HepG2 (cell line): ENCODE measurements at regions not wholly inside any gene's neighbourhood (a gene's known extent, or its start where the extent isn't known, plus 50 kb on each side); places are given as distances from the start of the nearest gene placed in this dataset.

ENCODE experiments used
- ATAC-seq: fragments of 200-7000 bp; cut with Tn5 transposase; 3 replicates; pipeline ENCODE4 v1.9.1; 2020; ENCODE audit warnings: mild to moderate bottlenecking, moderate library complexity
- BruUV-seq: library from RNA; stranded (reverse); fragments of 400-500 nt; replicated peaks from 2 replicates; lab custom pipeline; 2021; lab: Mats Ljungman, UMichigan
- CTCF ChIA-PET: fragments of 300-600 bp; formaldehyde crosslinking; extraction: SDS; loops from one replicate; lab custom pipeline; 2021; ENCODE audit warnings: low total read pairs, inconsistent platforms, low intra/inter-chr PET ratio; lab: Yijun Ruan, JAX
- POLR2A ChIA-PET: fragments of 350-600 bp; sonication (Branson Sonifier 250); formaldehyde crosslinking; loops from one replicate; lab custom pipeline; 2020; ENCODE audit warnings: antibody characterized with exemption, inconsistent platforms; lab: Yijun Ruan, JAX
- DNase-seq: peaks from one replicate; pipeline ENCODE4 v3.0.0-alpha.2; 2015; ENCODE audit warnings: low spot score
- FAIRE-seq: peaks from 3 replicates; lab custom pipeline; 2011; peaks lifted over from hg19 to GRCh38; lab: Jason Lieb, UNC
- H2AFZ ChIP-seq: one replicate; pipeline ENCODE4 v1.6.1; 2011; ENCODE audit warnings: low read length, inconsistent platforms
- H3K27ac ChIP-seq: fragments of 300-600 bp; 3 replicates; pipeline ENCODE4 v1.8.0; 2011; ENCODE audit warnings: mixed run types, mild to moderate bottlenecking, mixed read lengths, low read length, inconsistent platforms; ENCODE audit not compliant: insufficient read depth; ENCODE audit errors: extremely low read length
- H3K27me3 ChIP-seq, 2 experiments: fragments of 200-600 bp in 1 of 2; 2 replicates in 1 of 2; 3 replicates in 1 of 2; pipeline versions ENCODE4 v1.6.0 to v1.8.0; 2011; ENCODE audit warnings: low read length in 2 of 2, mild to moderate bottlenecking in 2 of 2, moderate library complexity in 2 of 2, inconsistent platforms in 1 of 2; ENCODE audit not compliant: insufficient read depth in 2 of 2, control insufficient read depth in 1 of 2
- H3K36me3 ChIP-seq, 2 experiments: fragments of 200-600 bp in 1 of 2; replicated peaks in 1 of 2; 2 replicates in 1 of 2; 3 replicates in 1 of 2; pipeline versions ENCODE4 v1.5.1 to v1.8.0; 2011; ENCODE audit warnings: low read length in 2 of 2, inconsistent platforms in 1 of 2; ENCODE audit not compliant: insufficient read depth in 2 of 2, control insufficient read depth in 1 of 2
- H3K4me1 ChIP-seq: 2 replicates; pipeline ENCODE4 v1.5.1; 2012; ENCODE audit warnings: low read length, inconsistent platforms; ENCODE audit not compliant: insufficient read depth
- H3K4me2 ChIP-seq: 2 replicates; pipeline ENCODE4 v1.6.0; 2011; ENCODE audit warnings: low read depth, low read length, inconsistent platforms
- H3K4me3 ChIP-seq, 3 experiments: fragments of 200-600 bp in 1 of 3; sonication (generic), shearing (Covaris generic) in 1 of 3; replicated peaks in 1 of 3; 2 replicates each; pipeline ENCODE4 v1.5.1; 2011 to 2016; ENCODE audit warnings: low read length in 3 of 3, inconsistent platforms in 2 of 3, low read depth in 2 of 3, mild to moderate bottlenecking in 2 of 3, control low read depth in 1 of 3, mixed read lengths in 1 of 3; ENCODE audit not compliant: insufficient read depth in 1 of 3
- H3K79me2 ChIP-seq: one replicate; pipeline ENCODE4 v1.6.1; 2011; ENCODE audit warnings: low read length, inconsistent platforms; ENCODE audit not compliant: insufficient read depth
- H3K9ac ChIP-seq: 2 replicates; pipeline ENCODE4 v1.6.0; 2011; ENCODE audit warnings: mild to moderate bottlenecking, low read depth, low read length, inconsistent platforms; ENCODE audit not compliant: insufficient read depth
- H3K9me3 ChIP-seq: 2 replicates; pipeline ENCODE4 v1.5.1; 2012; ENCODE audit warnings: mild to moderate bottlenecking, low read length
- H4K20me1 ChIP-seq: 2 replicates; pipeline ENCODE4 v1.6.0; 2011; ENCODE audit warnings: inconsistent platforms, mild to moderate bottlenecking, low read length, moderate library complexity; ENCODE audit not compliant: insufficient read depth
- ARNT2 ChIP-seq: sonication (generic); formaldehyde crosslinking; IDR thresholded peaks from 2 replicates; pipeline ENCODE4 v1.8.0; 2022; ENCODE audit warnings: mild to moderate bottlenecking, low read depth, missing genetic modification reagents, moderate library complexity
- SNAPC2 ChIP-seq: sonication (generic); formaldehyde crosslinking; IDR thresholded peaks from 2 replicates; pipeline ENCODE4 v1.8.1; 2022; ENCODE audit warnings: mild to moderate bottlenecking, missing genetic modification reagents
- TFAP4 ChIP-seq: sonication (generic); IDR thresholded peaks from 2 replicates; pipeline ENCODE4 v1.6.1; 2016; ENCODE audit warnings: low read depth, borderline replicate concordance
- TP53 ChIP-seq: sonication (generic); formaldehyde crosslinking; conservative IDR thresholded peaks from 2 replicates; pipeline ENCODE4 v1.4.0; 2020; ENCODE audit warnings: missing genetic modification reagents
- U2AF2 ChIP-seq: fragments of 200-400 bp; formaldehyde crosslinking; IDR thresholded peaks from 2 replicates; pipeline ENCODE4 v1.6.1; 2017; ENCODE audit warnings: low read depth, mild to moderate bottlenecking, low read length
- ZNF20 ChIP-seq: sonication (generic); formaldehyde crosslinking; IDR thresholded peaks from 2 replicates; pipeline ENCODE4 v1.4.0; 2020; ENCODE audit warnings: mild to moderate bottlenecking, moderate library complexity, missing genetic modification reagents
- WGBS: methylation state at CpG from one replicate; pipeline ENCODE4 v1.1.6; 2017; ENCODE audit warnings: low lambda C conversion rate; 5-methylcytosine and 5-hydroxymethylcytosine counted together
- in situ Hi-C: cut with HindIII; loops from 2 replicates; pipeline ENCODE4 v1.10.0; 2017; ENCODE audit warnings: low pct_unique_long_range_greater_than_20kb; ENCODE audit not compliant: extremely low pct_ligation_motif_present
- intact Hi-C: fragments of 100-400 bp; cut with micrococcal nuclease; formaldehyde crosslinking; loops from one replicate; pipeline ENCODE4 v1.10.0; 2022; ENCODE audit not compliant: unreplicated experiment
- TF ChIP-seq, protein P1 (sequence below): IDR thresholded peaks from 2 replicates; pipeline ENCODE4 v1.6.1; 2012; ENCODE audit warnings: inconsistent platforms

GRCh38 chr9:26067608-26068007 lies 389.4 kb upstream of the TUSC1 start:
- CTCF ChIA-PET, result no interaction called here

GRCh38 chr9:26066237-26066636 lies 388.0 kb upstream of the TUSC1 start:
- Histone ChIP-seq H3K4me1 (no peaks in the 10 kb centered on the region), H3K27ac (no peak overlapping the region), H4K20me1 (no peaks in the 10 kb centered on the region), H3K79me2 (no peaks in the 10 kb centered on the region), H3K27me3 (no peaks in the 10 kb centered on the region)
- ATAC-seq (no peak), FAIRE-seq (no peak)
- POLR2A ChIA-PET, result no interaction called here
- BruUV-seq, result no TSS peak
- intact Hi-C loops, result no loop called here
- TF ChIP-seq, protein P1, sequence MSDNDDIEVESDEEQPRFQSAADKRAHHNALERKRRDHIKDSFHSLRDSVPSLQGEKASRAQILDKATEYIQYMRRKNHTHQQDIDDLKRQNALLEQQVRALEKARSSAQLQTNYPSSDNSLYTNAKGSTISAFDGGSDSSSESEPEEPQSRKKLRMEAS, result no peak
- TF ChIP-seq, all 625 proteins: peak for 0
- H3K9ac ChIP-seq, result no peak overlapping the region
- WGBS, result 0% methylated on average over 1 of the region's 1 CpG
- DNase-seq, result no peak
- no peak overlapping the region for H3K4me2 ChIP-seq
- H3K4me3 ChIP-seq, result no peak overlapping the region
- H2AFZ ChIP-seq, result no peak overlapping the region
- peaks cover 51% of the 10 kb centered on the region for H3K9me3 ChIP-seq
- CTCF ChIA-PET, result no interaction called here
- no peaks in the 10 kb centered on the region for H3K36me3 ChIP-seq
- in situ Hi-C loops, result no loop called here

More at GRCh38 chr9:26067608-26068007, 389.4 kb upstream of the TUSC1 start:
- intact Hi-C loops, result no loop called here
- Histone ChIP-seq H4K20me1 (no peaks in the 10 kb centered on the region), H3K4me2 (no peak overlapping the region), H3K79me2 (no peaks in the 10 kb centered on the region), H3K9me3 (peaks cover 52% of the 10 kb centered on the region), H3K27me3 (no peaks in the 10 kb centered on the region), H3K4me1 (no peaks in the 10 kb centered on the region)
- BruUV-seq, result no TSS peak
- TF ChIP-seq U2AF2, result no peak
- TF ChIP-seq, protein P1, result no peak
- no peak for TF ChIP-seq ZNF20 (CRISPR knock-in tag)
- TF ChIP-seq SNAPC2 (CRISPR knock-in tag), result no peak
- TF ChIP-seq ARNT2, result no peak
- TF ChIP-seq TFAP4, result no peak
- TF ChIP-seq TP53 (CRISPR knock-in tag), result no peak
- TF ChIP-seq, all 625 proteins: peak for 0
- H3K27ac ChIP-seq, result no peak overlapping the region
- in situ Hi-C loops, result no loop called here
- POLR2A ChIA-PET, result no interaction called here
- ATAC-seq (no peak), DNase-seq (no peak), FAIRE-seq (no peak)
- no peaks in the 10 kb centered on the region for H3K36me3 ChIP-seq
- H2AFZ ChIP-seq, result no peak overlapping the region
- H3K4me3 ChIP-seq, result no peak overlapping the region
- WGBS, result 3% methylated on average over 1 of the region's 1 CpG
- H3K9ac ChIP-seq, result no peak overlapping the region
